ENCODE measurements at regions not wholly inside any gene's neighbourhood (a gene's known extent, or its start where the extent isn't known, plus 50 kb on each side); places are given as distances from the start of the nearest gene placed in this dataset.
"Not testable (repeated sequence)": the region's sequence is repeated elsewhere in the genome, so short reads cannot be mapped to it uniquely, and the experiment has no call there.

GRCh38 chr2:131627777-131628176 lies 100.1 kb downstream of the CCDC74A start:
- not testable (repeated sequence) for TF ChIP-seq CTCF, POLR2A (IDR thresholded peaks at IDR 0.05)

Measured in testis (tissue), 2 donors.